Fibroblast of upper back skin (primary cell): ENCODE measurements at regions not wholly inside any gene's neighbourhood (a gene's known extent, or its start where the extent isn't known, plus 50 kb on each side); places are given as distances from the start of the nearest gene placed in this dataset.
A peak's percentile ranks its signal among the peaks of the same experiment; 100 is the strongest.

Source experiments
- DNase-seq: peaks from one replicate; pipeline ENCODE4 v3.0.0-alpha.2; 2013

DNA sequence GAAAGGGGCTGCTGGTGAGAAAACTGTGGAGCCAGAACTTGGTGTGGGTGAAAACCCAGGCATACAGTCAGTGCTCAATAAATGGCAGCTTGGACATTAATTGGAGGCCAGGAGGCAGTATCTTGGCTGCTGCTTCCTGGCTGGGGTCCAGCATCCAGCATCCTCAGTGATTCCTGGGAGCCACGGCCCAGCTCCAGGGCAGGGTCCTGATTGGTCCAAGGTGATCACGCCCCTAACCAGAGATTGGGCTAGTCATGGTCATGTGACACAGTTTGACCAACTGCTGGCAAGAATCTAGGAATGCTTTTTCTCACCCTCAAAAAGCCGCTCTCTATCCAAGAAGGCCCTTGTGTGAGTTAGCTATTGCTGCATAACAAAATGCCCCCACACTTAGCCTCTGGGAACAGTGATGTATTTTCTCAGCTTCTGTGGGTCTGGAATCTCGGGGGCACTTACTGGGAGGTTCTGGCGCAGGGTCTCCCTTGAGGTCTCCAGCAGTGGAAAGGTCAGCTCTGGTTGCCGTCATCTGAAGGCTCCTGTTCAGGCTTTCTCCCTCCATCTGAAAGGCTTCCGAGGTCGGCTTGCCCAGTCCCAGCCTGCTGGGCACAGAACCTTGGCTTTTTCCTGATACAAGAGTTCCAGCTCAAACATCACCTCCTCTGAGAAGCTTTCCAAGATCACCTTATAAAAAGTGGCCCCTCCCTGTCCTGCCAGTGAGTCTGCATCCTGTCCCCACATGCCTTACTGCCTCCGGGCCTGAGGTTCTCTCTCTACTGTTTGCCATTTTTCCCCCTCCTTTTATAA, 119.2 kb upstream of the NCOR2 start:
- DNase-seq, result no peak

DNA sequence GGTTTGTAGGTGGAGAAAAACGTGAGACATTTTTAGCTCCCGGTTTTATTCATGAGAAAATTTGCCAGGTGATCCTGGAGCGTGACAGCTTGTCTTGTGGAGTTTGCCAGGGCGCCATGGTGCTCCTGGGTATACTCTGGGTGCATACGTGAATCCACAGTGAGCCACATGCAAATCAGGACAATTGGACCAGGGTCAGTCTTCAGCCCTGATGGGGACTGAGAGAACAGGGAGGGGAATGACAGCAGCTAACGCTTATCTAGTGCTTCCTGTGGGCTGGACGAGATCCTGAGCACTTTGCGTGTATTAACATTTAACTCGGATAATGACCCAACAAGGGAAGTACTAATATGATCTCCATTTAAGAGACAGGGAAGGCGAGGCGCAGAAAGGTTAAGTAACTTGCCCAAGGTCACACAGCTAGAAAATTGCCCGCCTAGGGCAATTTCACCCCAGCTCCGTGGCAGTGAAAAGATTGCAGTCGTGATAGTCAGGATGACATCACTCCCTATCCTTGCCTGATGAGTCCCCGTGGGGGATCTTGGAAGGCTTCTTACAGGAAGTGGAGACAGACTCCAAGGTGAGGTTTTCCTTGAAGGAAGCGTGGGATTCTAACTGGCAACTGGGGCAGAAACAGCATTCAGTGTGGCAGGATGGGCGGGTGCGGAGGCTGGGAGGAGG, 118.4 kb upstream of the NCOR2 start:
- DNase-seq, result peak; percentile 88

DNA sequence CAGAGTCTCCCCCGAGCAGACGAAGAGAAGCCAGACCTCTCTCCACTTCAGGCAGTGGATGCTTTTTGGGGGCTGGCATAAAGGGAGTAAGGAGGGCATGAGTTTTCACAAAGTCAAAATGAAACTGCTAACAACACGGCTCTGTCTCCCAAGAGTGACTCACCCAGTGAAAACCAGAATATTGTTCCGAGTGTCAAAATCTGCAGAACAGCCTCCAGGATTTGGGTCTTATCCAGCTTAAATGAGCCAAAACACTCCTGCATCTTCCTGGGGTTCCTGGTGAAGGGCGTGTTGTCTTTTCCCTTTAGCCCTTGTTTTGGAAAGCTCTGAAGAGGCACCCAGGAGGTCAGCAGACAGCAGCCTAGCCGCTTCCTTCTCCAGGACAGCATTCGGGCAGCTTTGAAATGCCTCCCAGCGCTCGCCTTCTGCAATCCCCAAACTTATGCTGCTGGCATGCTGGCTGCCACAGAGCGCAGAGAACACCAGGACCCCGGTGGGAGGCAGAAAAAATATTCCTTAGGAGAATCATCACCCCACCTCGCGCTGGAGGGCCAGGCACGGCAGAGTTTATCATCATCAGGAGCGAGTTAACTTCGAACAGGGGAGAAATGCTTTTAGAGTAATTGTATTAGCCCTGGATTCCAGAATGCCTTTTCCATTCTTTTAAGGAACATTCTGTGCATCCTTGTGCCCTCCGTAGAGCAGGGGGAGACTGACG, 117.7 kb upstream of the NCOR2 start:
- peak; percentile 91 for DNase-seq

DNA sequence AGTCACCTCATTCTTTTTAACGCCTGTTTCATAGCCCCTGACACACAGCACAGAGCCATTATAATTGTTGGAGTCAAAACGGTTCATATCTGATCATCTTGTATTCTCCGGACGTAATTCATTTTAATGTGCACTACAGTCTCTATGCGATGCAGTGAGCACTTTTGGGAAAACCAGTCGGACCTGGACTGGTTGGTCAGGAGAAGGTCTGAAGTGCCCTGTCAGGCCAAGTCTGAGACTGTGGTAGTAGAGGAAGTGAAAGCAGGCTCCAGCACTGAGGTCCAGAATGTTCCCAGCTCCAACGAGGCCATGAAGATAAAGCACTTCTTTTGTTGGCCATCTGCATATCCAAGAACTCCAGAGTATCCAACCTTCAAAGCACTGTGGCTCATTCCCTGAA, 117.1 kb upstream of the NCOR2 start:
- no peak for DNase-seq

- no peak for DNase-seq
Measured at GRCh38 chr12:124683152-124684124, 116.0 kb upstream of the NCOR2 start.

DNA sequence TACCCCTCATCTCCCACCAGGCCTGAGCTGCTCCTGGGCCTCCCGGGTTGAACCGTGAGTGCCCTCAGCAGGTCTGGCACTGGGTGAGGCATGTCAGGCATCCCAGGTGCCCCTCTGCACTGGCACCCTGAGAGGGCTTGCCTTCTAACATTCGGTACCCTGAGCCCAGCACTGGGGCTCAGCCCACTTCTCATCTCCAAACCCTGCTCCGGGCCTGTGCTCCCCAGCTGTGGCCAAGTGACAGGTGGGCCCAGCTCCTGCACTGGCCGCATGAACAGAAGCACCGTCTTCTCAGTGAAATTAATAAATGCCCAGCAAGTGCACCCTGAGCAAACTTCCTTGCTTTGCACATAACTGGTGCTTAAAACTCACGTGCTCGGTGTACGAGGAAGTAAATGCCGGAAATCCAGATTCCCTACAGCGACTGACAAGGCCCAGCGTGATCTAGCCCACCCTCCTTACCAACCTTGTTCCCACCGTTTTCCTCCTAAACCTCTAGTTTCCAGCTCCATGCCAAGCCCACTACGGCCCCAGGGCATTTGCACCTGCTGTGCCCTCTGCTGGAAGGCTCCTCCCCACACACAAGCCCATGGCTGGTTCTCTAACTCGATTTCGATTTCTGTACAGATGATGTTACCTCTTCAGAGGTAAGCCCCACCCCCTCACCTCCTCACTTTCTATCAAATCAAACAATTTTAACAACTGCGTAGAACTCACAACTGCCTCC, 115.2 kb upstream of the NCOR2 start:
- no peak for DNase-seq

GRCh38 chr12:124681779-124682391, 114.5 kb upstream of the NCOR2 start:
- DNase-seq, result peak; percentile 62

GRCh38 chr12:124680863-124681778, 113.7 kb upstream of the NCOR2 start:
- DNase-seq, result peak; percentile 93

DNA sequence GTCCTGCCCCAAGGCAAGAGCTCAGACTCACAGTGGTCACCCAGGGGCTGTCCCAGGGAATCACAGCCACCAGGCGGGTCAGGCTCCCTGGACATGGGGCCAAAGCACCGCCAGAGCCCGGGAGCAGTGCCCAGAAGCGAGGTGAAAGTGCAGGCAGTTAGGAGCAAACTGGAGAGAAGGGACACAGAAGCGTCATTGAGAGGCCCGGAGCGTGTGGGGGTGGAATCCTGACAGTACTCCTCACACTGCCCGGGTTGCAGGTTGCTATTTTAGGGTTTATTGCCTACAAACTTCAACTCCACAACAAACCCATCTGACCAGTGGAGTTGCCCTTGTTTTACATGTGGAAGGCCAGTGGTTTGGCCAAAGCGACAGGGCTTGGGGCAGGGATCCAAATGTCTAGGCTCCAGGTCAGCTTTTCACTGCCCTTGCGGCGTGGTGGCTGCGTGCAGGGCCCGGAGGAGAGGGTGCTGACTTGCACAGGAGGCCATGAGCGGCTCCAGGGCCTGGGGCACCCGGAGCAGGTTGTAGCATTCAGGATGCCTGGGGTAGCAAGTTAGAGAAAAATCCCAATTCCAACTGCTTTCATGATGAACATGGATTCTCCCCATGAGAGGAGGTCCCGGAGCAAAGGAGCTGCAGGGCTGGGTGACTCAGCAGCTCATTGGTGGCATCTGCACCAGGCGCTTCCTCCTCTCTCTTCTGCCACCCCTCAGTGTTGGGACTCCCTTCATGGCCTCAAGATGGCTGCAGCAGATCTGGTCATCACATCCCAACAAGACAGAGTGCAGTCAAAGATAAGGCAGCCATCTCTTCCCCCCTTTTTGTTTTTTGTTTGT, 112.3 kb upstream of the NCOR2 start:
- DNase-seq, result no peak

- no peak for DNase-seq
Measured at GRCh38 chr12:124679047-124679446, 111.6 kb upstream of the NCOR2 start.

DNA sequence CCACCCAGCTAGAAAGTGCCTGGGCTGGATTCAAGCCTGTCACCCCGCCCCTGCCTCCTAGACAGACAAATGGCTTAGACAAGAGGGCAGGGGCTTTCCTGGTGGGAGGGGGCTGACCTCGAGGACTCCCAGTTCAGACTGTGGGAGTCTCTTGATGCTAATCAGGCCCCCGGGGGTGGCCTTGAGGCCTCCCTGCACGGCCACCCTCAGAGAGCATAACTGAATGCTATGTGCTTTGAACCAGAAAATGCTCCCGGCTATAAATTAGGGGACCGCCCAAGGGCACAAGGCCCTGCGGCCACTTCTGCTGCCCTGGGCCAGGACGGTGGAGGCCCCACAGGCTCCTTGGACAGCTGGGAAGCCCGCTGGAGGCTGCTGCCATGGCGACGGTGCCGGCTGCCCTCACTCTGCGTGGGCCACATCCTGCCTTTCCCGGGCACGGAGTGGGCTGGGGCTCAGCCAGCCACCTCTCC, 111.0 kb upstream of the NCOR2 start:
- no peak for DNase-seq

DNA sequence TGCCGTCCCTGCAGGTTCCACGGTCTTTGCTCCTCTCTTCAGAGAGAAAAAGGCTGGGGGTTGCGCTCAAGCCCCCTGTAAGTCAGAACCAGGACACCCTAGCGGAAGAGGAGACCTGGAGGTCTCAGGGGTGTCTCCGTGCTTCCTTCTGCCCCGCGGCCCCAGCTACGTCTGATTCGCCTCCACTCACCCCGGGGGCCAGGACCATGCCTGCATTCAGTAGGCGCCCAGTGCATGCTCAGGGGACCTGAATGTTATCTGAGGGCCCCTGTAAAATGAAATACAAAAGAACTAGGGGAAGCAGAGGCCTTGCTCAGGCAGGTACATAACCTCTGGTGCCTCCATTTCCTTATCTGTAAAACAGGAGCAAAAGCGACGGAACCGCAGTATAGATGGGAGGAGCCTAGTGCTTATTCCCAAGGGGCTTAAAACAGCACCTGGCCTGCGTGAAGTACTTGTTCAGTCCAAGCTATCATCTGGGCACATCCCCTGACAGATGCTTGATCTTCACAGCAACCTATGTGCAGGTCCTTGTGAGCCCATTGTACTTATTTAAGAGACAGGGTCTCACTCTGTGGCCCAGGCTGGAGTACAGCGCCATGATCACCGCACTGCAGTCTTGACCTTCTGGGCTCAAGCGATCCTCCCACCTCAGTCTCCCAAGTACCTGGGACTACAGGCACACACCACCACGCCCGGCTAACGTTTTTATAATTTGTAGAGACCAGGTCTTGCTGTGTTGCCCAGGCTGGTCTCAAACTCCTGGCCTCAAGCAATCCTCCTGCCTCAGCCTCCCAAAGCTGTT, 110.3 kb upstream of the NCOR2 start:
- no peak for DNase-seq

GRCh38 chr12:124676714-124677462, 109.5 kb upstream of the NCOR2 start:
- no peak for DNase-seq

DNA sequence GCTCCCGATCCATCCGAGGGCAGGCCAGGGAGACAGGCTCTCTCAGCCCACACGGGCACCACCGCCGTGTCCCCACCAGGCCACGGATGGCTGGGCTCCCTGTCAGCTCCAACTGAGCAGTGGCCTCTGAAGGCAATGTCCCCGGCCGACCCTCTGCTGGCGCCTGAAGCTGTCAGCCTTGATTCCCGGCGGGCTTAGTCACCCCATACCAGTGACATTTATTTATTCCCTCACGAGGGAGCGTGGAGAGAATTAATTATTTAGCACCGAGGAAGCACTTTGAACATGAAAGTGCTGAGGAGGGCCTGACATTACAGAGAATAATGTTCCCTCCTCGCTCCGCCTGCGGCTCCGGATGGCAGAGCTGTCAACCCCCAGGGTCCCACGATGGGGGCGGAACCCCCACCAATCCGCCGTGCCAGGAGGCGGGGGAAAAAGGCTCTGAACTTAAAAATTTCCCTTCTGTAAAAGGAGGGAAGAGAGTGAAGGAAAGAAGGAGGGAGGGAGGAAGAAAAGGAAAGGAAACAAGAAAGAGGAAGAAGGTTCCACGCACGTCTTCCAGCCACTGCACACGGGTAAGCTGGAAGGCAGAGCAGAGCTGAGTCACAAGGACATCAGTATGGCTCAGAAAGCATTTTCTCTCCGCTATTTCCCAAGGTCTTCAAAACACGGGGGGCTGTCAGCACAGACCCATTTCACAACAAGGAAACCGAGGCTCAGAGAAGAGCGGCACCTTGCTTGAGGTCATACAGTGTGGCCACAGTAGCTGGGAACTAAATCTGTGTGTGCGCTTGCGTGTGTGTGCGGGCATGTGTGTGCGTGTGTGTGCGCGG, 108.7 kb upstream of the NCOR2 start:
- no peak for DNase-seq

DNA sequence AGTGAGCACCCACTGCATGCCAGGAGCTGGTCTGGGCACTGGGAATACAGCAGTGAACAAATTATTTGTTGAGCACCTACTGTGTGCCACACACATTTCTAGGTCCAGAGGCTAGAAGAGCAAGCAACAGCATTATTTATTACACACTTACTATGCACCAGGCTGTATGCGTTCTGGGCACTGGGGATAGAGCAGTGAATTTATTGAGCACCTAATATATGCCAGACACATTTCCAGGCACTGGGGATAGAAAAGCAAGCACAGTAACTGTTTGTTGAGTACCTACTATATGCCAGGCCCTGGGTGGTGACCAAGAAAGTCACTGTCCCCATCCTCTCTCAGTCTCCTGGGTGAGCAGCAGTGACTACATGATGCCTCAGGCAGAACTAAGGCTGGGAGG, 107.5 kb upstream of the NCOR2 start:
- no peak for DNase-seq

- DNase-seq, result no peak
Measured at GRCh38 chr12:124673801-124674617, 106.6 kb upstream of the NCOR2 start.
